ENCODE measurements at regions not wholly inside any gene's neighbourhood (a gene's known extent, or its start where the extent isn't known, plus 50 kb on each side); places are given as distances from the start of the nearest gene placed in this dataset.

DNA sequence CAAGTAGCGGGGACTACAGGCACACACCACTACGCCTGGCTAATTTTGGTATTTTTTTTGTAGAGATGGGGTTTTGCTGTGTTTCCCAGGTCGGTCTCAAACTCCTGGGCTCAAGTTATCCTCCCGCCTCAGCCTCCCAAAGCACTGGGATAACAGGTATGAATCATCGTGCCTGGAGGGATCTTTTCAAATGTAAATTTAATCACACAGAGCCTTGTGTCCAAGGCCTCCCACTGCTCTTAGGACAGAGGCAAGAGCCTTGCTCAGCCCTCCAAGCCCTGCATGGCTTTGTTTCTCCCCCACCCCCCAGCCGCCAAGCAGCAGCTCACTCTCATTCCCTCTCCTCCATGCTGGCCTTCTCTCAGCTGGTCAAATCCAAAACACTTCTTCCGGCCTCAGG lies 75.3 kb upstream of the CREB3L1 start:
- TF ChIP-seq POLR2A (IDR thresholded peaks at IDR 0.05) = no peak
- no peak for TF ChIP-seq CTCF (IDR thresholded peaks at IDR 0.05)
- H3K4me1 ChIP-seq = no peaks in the 10 kb centered on the region
- no peaks in the 10 kb centered on the region for H3K27me3 ChIP-seq
- H3K36me3 ChIP-seq (replicated peaks in 1 of 2; ENCODE audit: insufficient read depth in 1 of 2, low read depth in 2 of 2) = no peaks in the 10 kb centered on the region
- H3K4me3 ChIP-seq = no peak overlapping the region
- no peaks in the 10 kb centered on the region for H3K9me3 ChIP-seq
- WGBS, 2 donors = 71 to 77% methylated on average over 7 of the region's 7 CpGs
- DNase-seq (no peak), ATAC-seq (no peak)
- H3K27ac ChIP-seq = no peak overlapping the region
- intact Hi-C loops (cut with DNase I) = no loop called here

DNA sequence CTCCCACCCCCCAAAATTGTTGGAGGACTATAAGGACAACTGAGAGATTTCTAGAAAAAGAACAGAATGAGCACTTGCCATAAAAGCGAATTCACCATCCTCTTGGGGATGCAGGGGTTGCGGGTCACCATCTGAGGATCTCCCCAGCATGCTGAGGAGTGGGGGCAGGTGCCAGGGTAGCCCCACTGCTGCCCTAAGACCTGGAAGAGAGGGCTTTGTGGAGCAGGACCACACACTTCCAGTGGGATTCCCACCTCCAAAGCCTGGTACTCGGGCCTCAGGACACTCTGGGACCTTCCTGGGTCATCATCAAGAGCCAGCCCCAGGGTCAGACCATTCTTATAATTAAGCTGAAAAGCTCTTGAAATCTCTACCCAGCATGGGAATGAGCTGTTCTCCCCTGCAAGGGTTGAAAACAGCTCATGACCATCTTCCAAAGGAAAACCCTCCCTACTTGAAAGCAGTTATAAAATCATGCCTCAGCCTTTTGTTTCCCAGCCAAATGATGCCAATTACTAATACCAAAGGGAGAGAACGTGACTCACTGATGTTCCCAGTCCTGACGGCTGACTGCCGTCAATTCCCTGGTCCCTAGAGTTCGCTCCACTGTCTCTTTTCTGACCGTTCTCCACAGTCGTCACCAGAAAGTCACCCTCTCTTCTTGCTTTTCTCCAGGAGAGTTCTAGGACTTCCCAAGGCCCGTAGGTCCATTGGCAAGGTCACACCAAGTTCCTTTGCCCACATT lies 76.8 kb upstream of the CREB3L1 start:
- intact Hi-C loops (cut with DNase I) = no loop called here
- H3K27me3 ChIP-seq = no peaks in the 10 kb centered on the region
- no peaks in the 10 kb centered on the region for H3K4me1 ChIP-seq
- no peak overlapping the region for H3K27ac ChIP-seq
- no peaks in the 10 kb centered on the region for H3K9me3 ChIP-seq
- no peak for TF ChIP-seq POLR2A (IDR thresholded peaks at IDR 0.05)
- no peak for TF ChIP-seq CTCF (IDR thresholded peaks at IDR 0.05)
- no peaks in the 10 kb centered on the region for H3K36me3 ChIP-seq (replicated peaks in 1 of 2; ENCODE audit: insufficient read depth in 1 of 2, low read depth in 2 of 2)
- 83 to 86% methylated on average over 10 of the region's 10 CpGs for WGBS, 2 donors
- H3K4me3 ChIP-seq = no peak overlapping the region
- DNase-seq = no peak
- ATAC-seq = no peak

DNA sequence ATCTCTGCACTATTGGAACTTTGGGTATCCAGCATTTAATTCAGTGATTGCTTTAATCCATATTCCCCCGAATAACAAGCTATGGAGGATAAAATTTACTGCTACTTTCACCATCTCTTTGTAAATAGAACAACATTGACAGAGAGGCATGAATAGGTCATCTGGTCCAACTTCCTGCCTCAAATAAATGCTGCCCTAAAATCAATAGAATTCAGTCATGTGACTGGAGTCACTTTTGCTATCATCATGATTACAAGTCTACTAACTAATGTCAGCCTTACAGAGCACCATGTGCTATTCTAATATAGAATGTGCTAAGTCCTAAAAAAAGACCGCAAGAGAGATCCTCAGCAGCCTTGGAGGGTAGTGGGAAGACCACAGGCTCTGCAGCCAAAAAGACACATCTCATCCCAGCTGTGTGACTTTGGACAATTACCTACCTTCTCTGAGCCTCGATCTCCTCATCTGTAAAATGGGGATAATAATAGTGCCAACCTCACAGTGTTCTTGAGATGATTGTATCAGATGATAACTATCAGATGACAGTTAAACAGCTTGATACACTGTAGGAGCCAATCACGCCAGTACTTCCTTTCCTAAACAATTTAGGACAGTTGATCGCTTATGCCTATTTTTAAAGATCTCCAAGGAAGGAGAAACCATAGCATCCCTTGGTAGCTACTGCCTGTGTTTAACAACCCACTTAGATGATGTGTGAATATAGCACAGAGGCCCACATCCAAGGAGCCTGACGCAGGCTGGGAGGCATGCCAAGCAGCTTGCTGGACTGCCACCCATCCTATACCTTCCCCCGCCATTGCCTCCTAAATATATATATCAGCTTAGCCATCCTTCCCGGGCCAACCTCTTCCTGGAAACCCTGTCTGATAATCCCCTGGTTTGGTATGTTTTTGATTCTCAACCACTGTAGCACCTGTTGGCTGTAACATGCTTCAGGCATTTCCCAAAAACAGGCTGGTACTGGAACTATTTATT lies 77.3 kb upstream of the PHF21A start:
- intact Hi-C loops (cut with DNase I) = no loop called here
- DNase-seq = no peak
- ATAC-seq = no peak
- WGBS, 2 donors = 80% methylated on average over 8 of the region's 8 CpGs
- no peaks in the 10 kb centered on the region for H3K27me3 ChIP-seq
- TF ChIP-seq CTCF (IDR thresholded peaks at IDR 0.05) (no peak), POLR2A (IDR thresholded peaks at IDR 0.05) (no peak)
- H3K4me3 ChIP-seq = no peak overlapping the region
- no peaks in the 10 kb centered on the region for H3K36me3 ChIP-seq (replicated peaks in 1 of 2; ENCODE audit: insufficient read depth in 1 of 2, low read depth in 2 of 2)
- no peak overlapping the region for H3K27ac ChIP-seq
- H3K9me3 ChIP-seq = no peaks in the 10 kb centered on the region
- no peaks in the 10 kb centered on the region for H3K4me1 ChIP-seq

- no peak overlapping the region for H3K4me3 ChIP-seq
- TF ChIP-seq POLR2A (IDR thresholded peaks at IDR 0.05) (no peak), CTCF (IDR thresholded peaks at IDR 0.05) (no peak)
- no peaks in the 10 kb centered on the region for H3K27me3 ChIP-seq
- H3K27ac ChIP-seq = no peak overlapping the region
- 61 to 66% methylated on average over 3 of the region's 3 CpGs for WGBS, 2 donors
- no peaks in the 10 kb centered on the region for H3K36me3 ChIP-seq (replicated peaks in 1 of 2; ENCODE audit: insufficient read depth in 1 of 2, low read depth in 2 of 2)
- no peaks in the 10 kb centered on the region for H3K9me3 ChIP-seq
- ATAC-seq (no peak), DNase-seq (no peak)
- H3K4me1 ChIP-seq = no peaks in the 10 kb centered on the region
- intact Hi-C loops (cut with DNase I) = no loop called here
Measured at GRCh38 chr11:46197421-46197820, 76.2 kb upstream of the PHF21A start.
